Left renal pelvis (tissue), 4 donors: ENCODE measurements at regions not wholly inside any gene's neighbourhood (a gene's known extent, or its start where the extent isn't known, plus 50 kb on each side); places are given as distances from the start of the nearest gene placed in this dataset.

Experiments used
- DNase-seq, 4 donors: peaks; one replicate each; pipeline ENCODE4 v3.0.0-alpha.2; 2013; ENCODE audit warnings: low read depth in 4 of 4, low spot score in 3 of 4

DNA sequence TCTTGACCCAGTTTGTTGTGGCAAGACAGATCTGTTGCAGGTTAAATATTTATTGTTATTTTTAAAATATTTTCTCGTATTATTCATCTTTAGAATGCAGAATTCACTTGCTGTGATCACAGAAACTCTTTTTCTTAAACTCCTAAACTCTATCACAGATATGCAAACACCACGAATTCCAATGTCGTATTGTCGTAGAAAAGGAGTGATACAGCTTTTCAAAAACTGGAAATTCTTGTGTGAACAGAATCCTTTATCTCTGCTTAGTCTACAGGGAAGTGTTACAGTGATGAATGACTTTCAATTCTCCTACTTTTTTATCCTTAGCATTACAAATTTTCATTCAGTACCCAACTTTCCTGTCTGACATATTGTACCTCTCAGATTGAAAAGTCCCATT, 1329.5 kb upstream of the B3GALT2 start:
- DNase-seq, result no peak

DNA sequence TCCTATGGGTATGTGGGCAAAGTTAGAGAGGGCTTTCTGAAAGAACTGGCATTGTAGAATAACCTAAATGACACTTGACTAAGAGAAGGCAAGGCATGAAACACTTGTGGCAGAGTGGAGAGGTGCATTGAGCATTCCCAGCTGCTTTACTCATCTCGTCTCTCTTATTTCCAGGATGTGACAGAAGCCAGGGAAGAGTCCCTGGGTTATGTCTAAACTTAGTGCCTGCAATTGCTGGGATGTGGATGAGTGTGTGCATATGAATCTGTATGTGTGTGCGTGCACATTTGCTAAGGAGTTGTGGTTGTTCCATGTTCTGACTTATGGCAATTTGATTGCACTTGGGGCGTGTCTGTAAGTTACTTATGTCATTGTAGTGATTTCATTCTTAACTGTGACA, 1326.5 kb upstream of the B3GALT2 start:
- DNase-seq, result no peak

DNA sequence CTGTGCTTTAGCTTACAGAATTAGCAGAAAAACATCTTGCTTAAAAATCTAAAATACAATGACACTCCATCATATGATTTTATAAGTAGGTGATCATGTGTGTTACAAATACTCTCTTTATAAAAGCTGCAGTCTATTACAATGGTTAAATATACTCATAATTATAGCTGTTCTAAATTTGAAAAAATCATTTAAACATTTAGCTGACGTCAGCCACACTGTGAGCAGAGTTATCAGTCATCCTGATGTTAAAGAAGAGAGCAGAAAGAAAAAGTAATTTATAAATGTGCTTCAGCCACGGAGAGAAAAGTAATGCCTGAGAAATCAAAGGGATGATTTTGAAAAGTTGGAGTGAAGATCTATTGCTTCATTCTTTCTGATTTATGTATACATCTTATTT, 1325.9 kb upstream of the B3GALT2 start:
- no peak for DNase-seq

DNA sequence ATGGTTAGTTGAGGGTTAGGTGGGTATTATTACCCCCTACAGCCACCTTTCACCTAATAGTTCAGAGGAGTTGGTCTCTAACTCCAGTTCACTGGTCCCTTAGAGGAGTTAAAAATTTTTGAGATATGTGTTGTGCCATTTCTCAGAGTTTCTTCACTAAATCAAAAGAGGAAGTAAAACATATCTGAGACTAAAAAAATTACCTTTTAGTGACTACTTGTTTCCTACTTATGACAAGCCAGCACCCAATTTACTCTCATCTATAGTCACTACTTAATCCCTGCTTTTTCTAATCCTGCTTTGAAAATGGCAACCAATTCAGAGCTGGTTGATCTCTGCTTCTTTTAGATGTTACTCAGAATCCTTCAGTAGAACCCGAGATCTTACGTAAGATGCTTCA, 1316.8 kb upstream of the B3GALT2 start:
- no peak for DNase-seq

DNA sequence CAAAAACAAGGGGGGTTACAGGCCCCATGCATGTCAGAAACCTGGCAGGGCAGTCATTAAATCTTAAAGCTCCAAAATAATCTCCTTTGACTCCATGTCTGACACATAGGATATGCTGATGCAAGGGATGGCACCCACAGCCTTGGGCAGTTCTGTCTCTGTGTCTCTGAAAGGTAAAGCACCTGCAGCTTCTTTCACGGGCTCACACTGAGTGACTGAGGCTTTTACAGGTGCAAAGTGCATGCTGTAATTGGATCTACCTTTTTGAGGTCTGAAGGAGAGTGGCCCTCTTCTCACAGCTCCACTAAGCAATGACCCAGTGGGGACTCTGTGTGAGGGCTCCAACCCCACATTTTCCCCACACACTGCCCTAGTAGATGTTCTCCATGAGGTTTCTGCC, 1309.0 kb upstream of the B3GALT2 start:
- no peak for DNase-seq

DNA sequence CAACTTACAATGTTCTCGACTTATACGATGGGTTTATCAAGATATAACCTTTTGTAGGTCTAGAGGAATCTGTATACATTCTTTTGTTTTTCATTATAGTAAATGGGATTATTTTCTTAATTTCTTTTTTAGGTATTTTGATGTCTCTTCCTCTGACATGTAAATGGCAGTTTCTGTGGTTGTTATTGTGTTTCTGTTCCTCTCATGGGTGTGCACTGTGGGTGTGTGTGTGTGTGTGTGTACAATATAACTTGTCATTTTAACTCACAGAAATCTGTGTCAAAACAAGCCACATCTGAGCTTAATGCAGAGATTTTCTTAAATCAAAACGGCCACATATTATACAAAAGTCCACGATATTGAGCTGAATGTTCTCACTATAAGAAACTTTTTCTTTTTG, 1300.8 kb upstream of the B3GALT2 start:
- no peak for DNase-seq

DNA sequence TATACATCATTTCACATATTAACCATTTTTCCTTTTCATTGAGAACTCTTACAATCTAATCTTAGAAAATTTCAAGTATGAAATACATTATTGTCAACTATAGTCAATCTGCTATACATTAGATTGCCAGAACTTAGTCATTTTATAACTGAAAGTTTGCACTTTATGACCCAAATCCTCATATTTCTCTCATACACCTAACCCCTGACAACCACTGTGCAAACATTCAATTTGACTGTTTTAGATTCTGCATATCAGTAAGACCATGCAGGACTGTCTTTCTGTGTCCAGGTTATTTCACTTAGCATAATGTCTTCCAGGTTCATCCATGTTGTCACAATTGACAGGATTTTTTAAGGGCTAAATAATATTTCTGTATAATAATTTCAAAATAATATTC, 1299.0 kb upstream of the B3GALT2 start:
- no peak for DNase-seq

DNA sequence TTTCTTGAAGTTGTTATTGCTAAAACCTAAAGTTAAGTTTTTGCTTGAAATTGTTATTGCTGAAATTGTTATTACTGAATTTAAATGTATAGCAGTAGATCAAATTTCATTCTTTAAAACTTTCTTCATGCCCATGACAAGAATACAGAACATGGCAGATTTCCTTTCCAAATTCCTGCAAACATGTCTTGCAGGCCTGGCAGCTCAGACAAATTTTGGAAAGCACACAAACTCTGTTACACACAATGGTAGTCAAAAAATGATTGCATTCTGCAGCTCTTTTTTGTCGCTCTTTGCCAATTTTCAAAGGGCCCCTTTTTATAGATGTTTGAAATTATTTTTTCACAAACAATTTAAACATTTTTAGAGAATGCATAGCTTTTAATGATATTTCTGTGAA, 1292.3 kb upstream of the B3GALT2 start:
- no peak for DNase-seq

DNA sequence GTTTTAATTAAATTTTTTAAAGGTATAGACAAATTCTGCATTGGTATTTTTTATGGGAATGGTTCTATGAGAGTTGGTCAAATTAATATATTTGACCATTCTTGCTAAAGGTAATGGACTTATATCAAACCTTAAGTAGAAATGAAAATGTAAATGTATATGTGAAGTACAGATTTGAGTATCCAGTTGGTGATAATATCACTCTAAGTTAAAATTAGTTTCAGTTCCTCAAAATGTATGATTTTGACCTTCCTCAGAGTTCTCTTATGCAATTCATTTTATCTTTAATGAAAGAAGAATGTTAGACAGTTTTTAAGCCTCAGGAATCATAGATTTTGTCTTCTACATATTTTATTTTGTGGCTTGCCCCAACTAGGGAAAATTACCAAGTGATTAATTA, 1291.5 kb upstream of the B3GALT2 start:
- DNase-seq, result no peak

DNA sequence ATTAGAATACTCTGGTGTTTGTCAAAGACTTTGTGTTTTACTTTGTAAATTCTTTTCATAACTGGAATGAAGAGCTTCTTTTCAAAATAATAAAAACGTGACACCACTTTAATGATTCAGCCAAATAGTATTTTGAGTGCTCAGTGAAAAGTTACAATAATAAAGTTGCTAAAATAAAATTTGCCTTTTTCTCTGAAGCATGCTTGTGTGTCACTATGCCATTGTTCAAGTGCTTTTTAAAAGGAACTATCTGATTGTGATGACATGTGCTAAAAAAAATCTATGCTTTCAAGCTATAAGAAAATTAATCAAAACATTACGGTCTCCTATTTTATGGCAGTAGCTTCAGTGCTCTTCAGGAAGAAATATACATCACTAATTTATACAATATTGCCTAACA, 1290.5 kb upstream of the B3GALT2 start:
- no peak for DNase-seq

DNA sequence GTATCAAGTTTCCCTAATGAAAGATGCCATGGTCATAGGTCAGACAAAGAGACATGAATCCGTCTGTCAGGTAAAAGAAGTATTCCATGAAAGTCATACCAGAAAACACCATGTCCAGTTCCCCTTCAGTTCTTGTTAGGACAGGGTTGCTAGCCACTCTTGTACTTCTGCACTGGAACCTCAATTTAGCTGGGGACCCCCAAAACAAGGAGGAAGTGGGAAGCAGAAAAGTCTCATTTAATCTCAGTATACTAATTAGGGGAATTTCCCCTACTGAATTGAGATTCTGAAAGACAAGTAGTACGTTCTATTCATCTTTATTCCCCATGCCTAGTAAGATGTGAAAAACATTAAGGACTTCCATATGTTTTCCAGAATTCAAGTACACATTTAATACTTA, 1289.9 kb upstream of the B3GALT2 start:
- DNase-seq, result no peak

DNA sequence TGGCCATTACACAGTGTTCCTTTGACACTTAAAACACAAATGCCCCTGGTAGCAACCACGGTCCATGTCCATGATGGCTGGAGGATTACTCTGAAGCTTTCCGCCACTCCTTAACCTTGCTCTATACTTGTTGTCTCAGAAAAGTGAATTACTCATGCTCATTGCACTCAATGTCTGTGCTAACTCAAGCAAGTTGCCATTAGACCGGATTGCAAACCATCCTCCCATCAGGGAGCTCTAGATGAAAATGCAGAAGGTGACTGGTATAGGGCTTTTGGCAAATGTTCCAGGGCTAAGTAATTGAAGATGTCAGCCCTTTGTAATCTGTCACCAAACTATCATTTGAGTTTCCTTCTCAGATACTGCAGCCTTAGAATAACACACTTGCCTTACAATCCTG, 1288.3 kb upstream of the B3GALT2 start:
- no peak for DNase-seq

DNA sequence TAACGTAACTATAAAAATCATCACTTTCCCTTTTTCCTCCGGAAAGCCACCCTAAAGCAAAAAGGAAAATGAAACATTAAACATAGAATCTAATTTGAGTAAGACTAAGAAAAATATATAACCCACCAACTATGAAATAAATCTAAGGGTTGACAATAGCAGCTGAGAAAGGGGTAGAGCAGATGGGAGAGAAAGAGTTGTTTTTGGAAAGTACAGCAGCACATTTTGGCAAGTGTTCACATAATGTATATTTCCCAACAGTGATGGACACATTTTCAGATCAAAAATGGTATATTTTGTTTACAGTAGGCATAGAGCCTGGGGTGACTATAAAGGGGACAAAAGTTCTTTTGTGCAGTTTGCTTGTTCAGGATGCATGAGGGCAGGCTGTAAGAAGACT, 1287.4 kb upstream of the B3GALT2 start:
- DNase-seq, result no peak

DNA sequence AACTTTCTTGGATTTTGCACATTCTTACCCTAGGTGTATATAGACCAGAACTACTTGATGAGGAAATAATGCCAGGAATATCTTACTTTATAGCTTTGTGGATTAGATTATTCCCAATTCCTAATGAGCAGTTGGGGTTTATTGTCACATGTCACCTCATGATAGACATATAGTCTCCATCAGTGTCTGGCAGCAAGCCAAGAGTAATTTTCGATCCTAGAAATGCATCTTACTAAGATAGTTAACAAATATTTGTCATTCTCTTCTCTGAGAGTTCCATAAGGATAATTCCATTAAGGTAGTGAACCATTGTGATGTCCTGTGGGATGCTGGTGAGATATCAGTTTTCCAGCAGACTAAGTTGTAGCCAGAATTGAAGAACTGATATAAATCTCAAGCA, 1282.9 kb upstream of the B3GALT2 start:
- DNase-seq, result no peak

DNA sequence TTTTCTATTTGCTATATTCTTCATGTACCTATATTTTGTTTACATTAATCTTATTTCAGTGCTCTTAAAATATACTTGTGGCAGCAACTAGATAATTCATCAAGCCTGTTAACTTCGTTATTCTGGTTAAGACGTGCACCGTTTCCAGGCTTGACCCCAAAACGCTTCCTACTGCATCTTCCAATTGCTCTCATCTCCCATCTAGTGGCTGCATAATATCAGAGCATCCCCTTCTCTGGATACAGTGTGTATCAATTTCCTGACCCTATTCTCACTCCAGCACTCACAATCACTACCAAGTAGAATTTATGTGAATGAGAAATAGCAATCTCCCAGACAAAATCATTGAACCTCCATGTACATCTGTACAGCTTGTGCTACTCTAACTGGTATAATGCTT, 1280.3 kb upstream of the B3GALT2 start:
- DNase-seq, result no peak

DNA sequence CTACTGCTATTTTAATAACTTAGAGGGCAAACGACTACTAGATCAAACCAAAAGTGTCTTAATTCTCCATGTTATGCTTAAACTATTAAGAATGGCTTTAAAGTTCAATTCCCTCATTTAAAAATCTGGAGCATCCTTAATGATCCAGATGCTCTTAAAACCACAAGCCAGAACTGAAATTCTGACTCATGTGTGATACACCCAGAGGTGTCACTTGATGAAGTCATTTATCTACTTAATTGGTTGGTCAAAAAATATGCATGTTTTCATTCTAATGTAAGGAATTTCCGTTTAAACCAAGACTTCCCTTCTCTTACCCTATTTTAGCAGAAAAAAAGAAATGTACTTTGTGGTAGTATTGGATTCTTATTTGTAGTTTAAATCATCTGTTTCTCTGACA, 1261.2 kb upstream of the B3GALT2 start:
- no peak for DNase-seq

DNA sequence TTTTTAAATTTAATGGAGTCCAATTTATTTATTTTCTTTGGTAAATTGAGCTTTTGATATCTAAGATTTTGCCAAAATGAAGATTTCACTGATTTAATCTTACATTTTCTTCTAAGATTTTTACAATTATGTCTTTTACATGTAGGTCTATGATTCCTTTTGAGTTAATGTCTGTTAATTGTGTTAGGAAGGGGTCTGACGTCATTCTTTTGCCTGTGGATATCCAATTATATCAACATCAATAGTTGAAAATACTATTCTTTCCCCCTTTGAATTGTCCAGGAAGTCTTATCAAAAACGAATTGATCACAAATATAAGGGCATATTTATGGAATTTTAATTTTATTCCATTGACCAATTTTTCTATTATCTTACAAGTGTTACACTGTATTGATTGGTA, 1258.8 kb upstream of the B3GALT2 start:
- no peak for DNase-seq

DNA sequence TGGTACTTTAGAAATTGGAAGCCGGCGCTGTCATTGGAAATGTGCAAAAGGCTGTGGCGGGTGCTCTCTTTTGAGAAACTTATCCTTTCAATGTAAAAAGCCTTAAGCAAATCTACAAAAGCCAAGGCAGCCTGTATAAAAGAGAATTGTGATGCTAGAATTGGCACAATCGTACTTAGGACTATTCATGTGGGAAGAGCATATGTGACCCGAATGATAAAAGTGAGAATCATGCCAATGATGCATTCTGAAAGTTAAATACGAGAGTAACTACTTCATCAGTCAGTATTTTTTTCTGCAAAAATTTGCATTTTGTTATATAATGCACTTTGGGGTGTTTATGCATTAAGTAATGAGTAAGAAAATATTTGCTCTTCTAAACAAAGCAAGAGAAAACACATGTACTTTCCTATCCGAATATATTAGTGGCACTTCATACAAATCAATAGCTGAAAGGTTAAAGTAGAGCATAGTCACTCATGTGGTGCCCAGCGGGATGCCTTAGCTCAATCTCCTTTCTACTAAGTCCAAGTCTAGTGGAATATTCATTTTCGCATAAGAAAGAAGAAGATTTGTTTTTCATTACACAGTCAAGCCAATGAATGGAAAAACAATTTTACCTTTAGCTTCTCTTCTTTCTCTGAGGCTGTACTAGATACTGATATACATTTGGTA, 1256.6 kb upstream of the B3GALT2 start:
- no peak for DNase-seq

DNA sequence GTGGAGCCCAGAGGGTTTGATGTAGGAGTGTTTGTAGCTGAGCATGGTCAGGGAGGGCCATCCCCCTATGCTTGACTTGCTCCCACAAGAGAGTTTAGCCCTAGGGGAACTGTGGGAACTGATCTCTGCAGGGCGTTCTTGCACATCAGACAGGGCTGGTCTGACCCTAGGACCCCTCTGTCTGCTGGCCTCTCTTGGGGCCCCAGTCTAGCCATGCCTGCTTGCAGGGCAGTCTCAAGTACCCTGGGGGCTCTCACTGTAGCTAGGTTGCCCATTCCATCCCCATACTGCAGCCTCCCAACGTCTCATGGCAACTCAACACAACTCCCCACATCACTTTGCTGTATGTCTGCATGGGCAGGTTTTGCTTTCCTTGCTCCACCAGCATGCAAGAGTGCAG, 1250.7 kb upstream of the B3GALT2 start:
- no peak for DNase-seq

DNA sequence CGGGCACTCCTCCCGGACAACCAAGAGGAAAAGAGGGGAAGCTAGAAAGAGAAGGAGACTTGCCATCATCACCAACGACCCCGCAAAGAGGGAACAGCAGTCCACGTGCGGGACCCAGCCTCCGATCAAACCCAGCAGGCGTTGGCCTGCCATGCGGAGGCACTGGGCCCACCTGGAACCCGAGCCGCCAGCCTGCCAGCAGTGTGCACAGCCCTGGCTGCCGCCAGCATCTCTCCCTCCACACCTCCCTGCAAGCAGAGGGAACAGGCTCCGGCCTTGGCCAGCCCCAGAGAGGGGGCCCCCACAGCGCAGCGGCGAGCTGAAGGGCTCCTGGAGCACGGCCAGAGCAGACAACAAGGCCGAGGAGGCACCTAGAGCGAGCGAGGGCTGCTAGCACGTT, 1244.7 kb upstream of the B3GALT2 start:
- no peak for DNase-seq

DNA sequence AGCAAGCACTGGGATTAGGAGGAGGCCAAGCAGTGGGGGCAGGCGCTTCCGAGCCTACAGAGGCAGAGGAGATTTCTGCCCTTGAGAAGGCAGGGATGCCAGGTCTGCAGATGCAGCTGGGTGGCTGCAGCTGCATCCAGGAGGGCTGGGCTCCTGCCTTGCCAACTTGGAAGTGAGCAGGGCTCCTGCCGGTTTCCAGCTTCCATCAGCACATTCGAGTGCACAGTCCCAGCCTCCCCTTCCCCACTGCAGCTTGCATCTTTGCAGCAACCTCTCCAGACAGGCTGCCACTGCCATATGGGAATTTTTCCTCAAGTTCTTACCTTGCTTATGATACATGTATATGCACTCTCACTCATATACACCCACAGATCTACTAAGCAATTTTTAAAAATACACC, 1234.3 kb upstream of the B3GALT2 start:
- no peak for DNase-seq

DNA sequence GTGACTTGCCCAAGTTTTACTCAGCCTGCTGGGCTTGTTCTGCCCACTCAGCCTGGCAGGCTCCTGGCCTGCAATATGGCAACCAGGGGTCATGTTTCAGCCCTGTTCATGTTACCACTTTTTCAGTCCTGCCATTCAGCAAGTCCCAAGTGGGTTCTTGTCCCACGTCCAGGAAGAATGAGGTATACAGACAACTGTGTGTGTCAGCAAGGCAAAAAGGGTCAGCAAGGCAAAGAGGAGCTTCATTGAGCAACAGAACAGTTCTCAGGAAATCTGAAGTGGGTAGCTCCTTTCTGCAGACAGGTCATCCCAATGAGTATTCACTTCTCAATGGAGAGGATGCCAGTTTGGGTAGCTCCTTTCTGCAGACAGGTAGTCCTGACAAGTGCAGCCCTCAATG, 1233.3 kb upstream of the B3GALT2 start:
- DNase-seq, result no peak

DNA sequence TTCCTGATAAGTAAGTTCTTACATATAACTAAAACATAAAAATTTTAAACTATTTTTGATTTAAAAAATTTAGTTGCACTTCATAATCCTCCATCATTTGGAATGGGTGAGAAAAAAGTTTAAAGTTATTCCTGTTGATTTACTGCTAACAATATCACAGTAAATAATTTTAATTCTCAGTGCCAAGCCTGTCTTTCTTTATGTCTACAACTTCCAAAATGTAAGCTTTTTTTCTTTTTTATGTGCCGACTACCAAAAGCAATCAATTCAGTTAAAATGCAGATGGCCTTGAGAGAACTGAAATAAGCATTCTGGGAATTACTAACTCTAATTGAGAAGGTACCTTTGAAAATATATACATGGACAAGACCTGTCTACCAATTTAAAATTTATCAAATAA, 1224.3 kb upstream of the B3GALT2 start:
- no peak for DNase-seq
